HL-60 (cell line): ENCODE measurements at regions not wholly inside any gene's neighbourhood (a gene's known extent, or its start where the extent isn't known, plus 50 kb on each side); places are given as distances from the start of the nearest gene placed in this dataset.

ENCODE experiments used
- DNase-seq, 2 experiments: peaks; one replicate each; pipeline ENCODE4 v3.0.0-alpha.2; 2010 to 2020; ENCODE audit warnings: low read depth in 1 of 2, low spot score in 1 of 2
- H3K27ac ChIP-seq: fragments of 250-450 bp; sonication (Bioruptor Pico); replicated peaks from 2 replicates; pipeline ENCODE4 v1.5.1; 2020; ENCODE audit warnings: mild to moderate bottlenecking, moderate library complexity
- H3K27me3 ChIP-seq: fragments of 250-450 bp; sonication (Bioruptor Pico); 2 replicates; pipeline ENCODE4 v1.5.1; 2021; ENCODE audit warnings: mild to moderate bottlenecking, moderate library complexity; ENCODE audit not compliant: insufficient read depth, poor library complexity, severe bottlenecking
- H3K4me3 ChIP-seq: replicated peaks from 2 replicates; pipeline ENCODE4 v1.5.1; 2011; ENCODE audit warnings: mild to moderate bottlenecking, control low read depth, low read length; ENCODE audit not compliant: insufficient read depth
- GABPA ChIP-seq: IDR thresholded peaks from 2 replicates; pipeline ENCODE4 v1.6.1; 2012; ENCODE audit warnings: low read depth
- POLR2AphosphoS5 ChIP-seq: IDR thresholded peaks from 2 replicates; pipeline ENCODE4 v1.6.1; 2012; ENCODE audit warnings: low read depth
- SPI1 ChIP-seq: IDR thresholded peaks from 2 replicates; pipeline ENCODE4 v1.6.1; 2012; ENCODE audit warnings: low read depth, mild to moderate bottlenecking, borderline replicate concordance
- TF ChIP-seq, protein P1 (sequence below): IDR thresholded peaks from one replicate; pipeline ENCODE4 v1.5.1; 2011; ENCODE audit warnings: low read length, control low read depth, inconsistent platforms; ENCODE audit not compliant: insufficient read depth
- TF ChIP-seq, protein P2 (sequence below): IDR thresholded peaks from 2 replicates; pipeline ENCODE4 v1.6.1; 2012; ENCODE audit warnings: low read depth; ENCODE audit not compliant: insufficient replicate concordance

DNA sequence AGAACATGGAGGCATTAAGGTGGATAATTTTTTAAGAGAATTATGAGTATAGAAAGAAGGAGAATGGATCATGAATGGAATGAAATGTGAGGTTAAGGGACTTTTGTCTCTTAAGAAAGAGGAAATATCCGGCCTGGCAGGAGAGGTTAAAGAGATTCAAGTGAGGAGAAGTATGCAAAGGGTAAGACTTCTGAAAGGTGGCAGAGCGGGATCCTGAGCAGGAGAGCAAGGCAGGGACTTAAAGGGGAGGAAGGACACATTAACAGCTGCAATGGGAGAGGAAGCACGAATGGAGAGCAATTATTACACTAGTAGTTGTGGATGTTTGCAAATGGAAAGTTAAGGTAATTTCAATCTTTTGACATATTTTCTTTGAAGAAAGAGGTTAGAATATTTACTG is 171.0 kb downstream of the KITLG start:
- TF ChIP-seq SPI1 (no peak), POLR2AphosphoS5 (no peak), GABPA (no peak)
- TF ChIP-seq, protein P1, sequence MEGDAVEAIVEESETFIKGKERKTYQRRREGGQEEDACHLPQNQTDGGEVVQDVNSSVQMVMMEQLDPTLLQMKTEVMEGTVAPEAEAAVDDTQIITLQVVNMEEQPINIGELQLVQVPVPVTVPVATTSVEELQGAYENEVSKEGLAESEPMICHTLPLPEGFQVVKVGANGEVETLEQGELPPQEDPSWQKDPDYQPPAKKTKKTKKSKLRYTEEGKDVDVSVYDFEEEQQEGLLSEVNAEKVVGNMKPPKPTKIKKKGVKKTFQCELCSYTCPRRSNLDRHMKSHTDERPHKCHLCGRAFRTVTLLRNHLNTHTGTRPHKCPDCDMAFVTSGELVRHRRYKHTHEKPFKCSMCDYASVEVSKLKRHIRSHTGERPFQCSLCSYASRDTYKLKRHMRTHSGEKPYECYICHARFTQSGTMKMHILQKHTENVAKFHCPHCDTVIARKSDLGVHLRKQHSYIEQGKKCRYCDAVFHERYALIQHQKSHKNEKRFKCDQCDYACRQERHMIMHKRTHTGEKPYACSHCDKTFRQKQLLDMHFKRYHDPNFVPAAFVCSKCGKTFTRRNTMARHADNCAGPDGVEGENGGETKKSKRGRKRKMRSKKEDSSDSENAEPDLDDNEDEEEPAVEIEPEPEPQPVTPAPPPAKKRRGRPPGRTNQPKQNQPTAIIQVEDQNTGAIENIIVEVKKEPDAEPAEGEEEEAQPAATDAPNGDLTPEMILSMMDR, result no peak
- TF ChIP-seq, protein P2, sequence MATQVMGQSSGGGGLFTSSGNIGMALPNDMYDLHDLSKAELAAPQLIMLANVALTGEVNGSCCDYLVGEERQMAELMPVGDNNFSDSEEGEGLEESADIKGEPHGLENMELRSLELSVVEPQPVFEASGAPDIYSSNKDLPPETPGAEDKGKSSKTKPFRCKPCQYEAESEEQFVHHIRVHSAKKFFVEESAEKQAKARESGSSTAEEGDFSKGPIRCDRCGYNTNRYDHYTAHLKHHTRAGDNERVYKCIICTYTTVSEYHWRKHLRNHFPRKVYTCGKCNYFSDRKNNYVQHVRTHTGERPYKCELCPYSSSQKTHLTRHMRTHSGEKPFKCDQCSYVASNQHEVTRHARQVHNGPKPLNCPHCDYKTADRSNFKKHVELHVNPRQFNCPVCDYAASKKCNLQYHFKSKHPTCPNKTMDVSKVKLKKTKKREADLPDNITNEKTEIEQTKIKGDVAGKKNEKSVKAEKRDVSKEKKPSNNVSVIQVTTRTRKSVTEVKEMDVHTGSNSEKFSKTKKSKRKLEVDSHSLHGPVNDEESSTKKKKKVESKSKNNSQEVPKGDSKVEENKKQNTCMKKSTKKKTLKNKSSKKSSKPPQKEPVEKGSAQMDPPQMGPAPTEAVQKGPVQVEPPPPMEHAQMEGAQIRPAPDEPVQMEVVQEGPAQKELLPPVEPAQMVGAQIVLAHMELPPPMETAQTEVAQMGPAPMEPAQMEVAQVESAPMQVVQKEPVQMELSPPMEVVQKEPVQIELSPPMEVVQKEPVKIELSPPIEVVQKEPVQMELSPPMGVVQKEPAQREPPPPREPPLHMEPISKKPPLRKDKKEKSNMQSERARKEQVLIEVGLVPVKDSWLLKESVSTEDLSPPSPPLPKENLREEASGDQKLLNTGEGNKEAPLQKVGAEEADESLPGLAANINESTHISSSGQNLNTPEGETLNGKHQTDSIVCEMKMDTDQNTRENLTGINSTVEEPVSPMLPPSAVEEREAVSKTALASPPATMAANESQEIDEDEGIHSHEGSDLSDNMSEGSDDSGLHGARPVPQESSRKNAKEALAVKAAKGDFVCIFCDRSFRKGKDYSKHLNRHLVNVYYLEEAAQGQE, result no peak
- H3K27ac ChIP-seq, result no peak overlapping the region

DNA sequence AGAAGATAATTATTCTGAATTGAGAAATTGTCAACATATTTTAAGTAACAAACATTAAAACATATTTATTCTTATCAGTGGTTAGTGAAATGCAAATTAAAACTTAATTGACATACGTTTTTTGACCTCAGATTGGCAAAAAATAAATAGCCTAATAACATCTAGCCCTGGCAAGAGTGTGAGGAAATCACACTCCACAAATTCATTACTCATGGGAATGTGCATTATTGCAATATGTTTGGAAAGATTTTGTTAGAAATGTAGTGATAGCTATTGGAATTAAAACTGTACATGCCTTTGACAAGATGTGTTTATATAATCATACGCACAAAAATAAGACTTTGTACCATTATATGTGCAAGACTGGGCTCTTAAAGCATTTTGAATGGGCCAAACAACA is 168.6 kb downstream of the KITLG start:
- Histone ChIP-seq H3K4me3 (no peak overlapping the region), H3K27me3 (no peaks in the 10 kb centered on the region), H3K27ac (no peak overlapping the region)
- TF ChIP-seq GABPA, result no peak
- no peak for TF ChIP-seq SPI1
- TF ChIP-seq, protein P1, result no peak
- TF ChIP-seq POLR2AphosphoS5, result no peak
- no peak for DNase-seq

More for the DNA sequence above, 171.0 kb downstream of the KITLG start:
- Histone ChIP-seq H3K4me3 (no peak overlapping the region), H3K27me3 (no peaks in the 10 kb centered on the region)
- DNase-seq, result no peak

- no peak for TF ChIP-seq GABPA
- TF ChIP-seq, protein P1, result no peak
- TF ChIP-seq POLR2AphosphoS5, result no peak
- TF ChIP-seq SPI1, result no peak
- TF ChIP-seq, protein P2, result no peak
- Histone ChIP-seq H3K4me3 (no peak overlapping the region), H3K27me3 (no peaks in the 10 kb centered on the region), H3K27ac (no peak overlapping the region)
- DNase-seq, result no peak
These were observed 166.6 kb downstream of the KITLG start for GRCh38 chr12:88413646-88414045.

- no peak for DNase-seq
- no peak overlapping the region for H3K27ac ChIP-seq
- H3K27me3 ChIP-seq, result no peaks in the 10 kb centered on the region
- no peak overlapping the region for H3K4me3 ChIP-seq
- TF ChIP-seq SPI1, result no peak
- no peak for TF ChIP-seq GABPA
- no peak for TF ChIP-seq POLR2AphosphoS5
- TF ChIP-seq, protein P2, result no peak
- TF ChIP-seq, protein P1, result no peak
These were observed 164.1 kb downstream of the KITLG start for GRCh38 chr12:88416155-88416554.
